Neural progenitor cell (in vitro differentiated cells): ENCODE measurements at regions not wholly inside any gene's neighbourhood (a gene's known extent, or its start where the extent isn't known, plus 50 kb on each side); places are given as distances from the start of the nearest gene placed in this dataset.

ENCODE experiments used
- DNase-seq: peaks from one replicate; pipeline ENCODE4 v3.0.0-alpha.2; 2016; ENCODE audit warnings: low spot score
- H2AFZ ChIP-seq: fragments of 200-600 bp; sonication (generic); replicated peaks from 2 replicates; pipeline ENCODE4 v1.6.1; 2016; ENCODE audit warnings: antibody characterized with exemption
- H3F3A ChIP-seq: fragments of 200-600 bp; sonication (generic); 2 replicates; pipeline ENCODE4 v1.6.1; 2016; ENCODE audit warnings: antibody characterized with exemption, low read depth
- H3K27ac ChIP-seq: fragments of 200-600 bp; sonication (generic); 2 replicates; pipeline ENCODE4 v1.5.1; 2016; ENCODE audit warnings: mild to moderate bottlenecking
- H3K27me3 ChIP-seq: fragments of 200-600 bp; sonication (generic); 2 replicates; pipeline ENCODE4 v1.6.1; 2016; ENCODE audit warnings: mild to moderate bottlenecking, moderate library complexity
- H3K36me3 ChIP-seq: fragments of 200-600 bp; sonication (generic); 2 replicates; pipeline ENCODE4 v1.5.1; 2016
- H3K4me1 ChIP-seq: fragments of 200-600 bp; sonication (generic); 2 replicates; pipeline ENCODE4 v1.6.1; 2016; ENCODE audit warnings: mixed run types
- H3K4me2 ChIP-seq: fragments of 200-600 bp; sonication (generic); 2 replicates; pipeline ENCODE4 v1.6.1; 2016
- H3K4me3 ChIP-seq: fragments of 200-600 bp; sonication (generic); 2 replicates; pipeline ENCODE4 v1.5.1; 2016
- H3K79me2 ChIP-seq: fragments of 200-600 bp; sonication (generic); 2 replicates; pipeline ENCODE4 v1.6.1; 2016; ENCODE audit warnings: low read depth
- H3K9ac ChIP-seq: fragments of 200-600 bp; sonication (generic); 2 replicates; pipeline ENCODE4 v1.6.1; 2016
- H3K9me3 ChIP-seq: fragments of 200-600 bp; sonication (generic); 2 replicates; pipeline ENCODE4 v1.5.1; 2016; ENCODE audit warnings: low read depth
- H4K20me1 ChIP-seq: fragments of 200-600 bp; sonication (generic); 2 replicates; pipeline ENCODE4 v1.6.1; 2016; ENCODE audit warnings: low read depth
- H3K27ac Mint-ChIP-seq: 3 replicates; pipeline ENCODE4 v1.8.0; 2021; ENCODE audit warnings: mixed read lengths
- H3K27me3 Mint-ChIP-seq: 2 replicates; pipeline ENCODE4 v1.8.0; 2022; ENCODE audit warnings: low read depth, mild to moderate bottlenecking, inconsistent platforms, moderate library complexity, mixed read lengths; ENCODE audit not compliant: insufficient read depth
- H3K36me3 Mint-ChIP-seq: 3 replicates; pipeline ENCODE4 v1.8.0; 2021; ENCODE audit warnings: mixed read lengths
- H3K4me1 Mint-ChIP-seq: 3 replicates; pipeline ENCODE4 v1.8.0; 2021; ENCODE audit warnings: mixed read lengths
- H3K4me3 Mint-ChIP-seq: 3 replicates; pipeline ENCODE4 v1.8.0; 2021; ENCODE audit warnings: mild to moderate bottlenecking, moderate library complexity, mixed read lengths
- H3K9me3 Mint-ChIP-seq: 3 replicates; pipeline ENCODE4 v1.8.0; 2020; ENCODE audit warnings: mixed read lengths
- EZH2 ChIP-seq: fragments of 200-600 bp; sonication (generic); IDR thresholded peaks from 2 replicates; pipeline ENCODE4 v1.6.1; 2017; ENCODE audit warnings: antibody characterized with exemption, mild to moderate bottlenecking, moderate library complexity
- EZH2phosphoT487 ChIP-seq: fragments of 200-600 bp; sonication (generic); IDR thresholded peaks from 2 replicates; pipeline ENCODE4 v1.6.1; 2017; ENCODE audit warnings: antibody characterized with exemption
- TF ChIP-seq, protein P1 (sequence below): fragments of 200-600 bp; sonication (generic); IDR thresholded peaks from 2 replicates; pipeline ENCODE4 v1.5.1; 2017; ENCODE audit warnings: antibody characterized with exemption, mild to moderate bottlenecking

DNA sequence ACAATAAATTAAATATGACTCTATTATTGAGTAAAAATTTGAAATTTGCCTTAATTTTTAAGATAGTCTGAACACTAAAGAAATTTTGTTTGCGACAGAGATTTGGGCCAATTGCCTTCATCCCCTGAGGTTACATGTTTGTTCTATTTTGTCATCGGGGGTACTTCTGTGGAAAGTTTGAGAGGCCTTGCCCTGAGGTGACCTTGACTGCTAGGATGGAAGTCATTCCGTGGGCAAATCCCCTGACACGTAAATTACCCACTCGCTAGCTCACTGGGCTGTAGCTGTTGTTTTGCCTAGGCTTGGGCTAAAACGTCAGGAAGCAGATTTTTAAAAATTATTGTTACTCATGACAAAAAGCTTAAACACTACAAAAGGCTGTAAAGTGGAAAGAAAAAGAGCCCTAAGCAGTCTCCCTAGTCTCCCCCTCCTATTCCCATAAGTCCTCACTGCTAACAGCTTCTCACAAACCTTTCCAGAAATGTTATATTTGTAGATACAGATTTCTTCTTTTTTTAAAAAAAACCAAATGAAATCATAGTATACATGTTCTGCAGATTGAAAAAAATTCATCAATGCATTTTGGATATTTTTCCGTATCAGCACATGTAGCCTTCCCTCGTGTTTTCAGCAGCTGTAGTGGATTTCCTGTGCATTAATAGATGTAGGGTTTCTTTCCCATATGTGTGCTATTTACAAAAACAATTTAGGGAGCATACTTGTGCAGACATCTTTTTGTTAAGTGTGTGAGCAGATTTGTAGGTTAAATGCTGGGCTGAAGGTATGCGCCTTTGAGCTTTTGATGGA is 142.7 kb downstream of the MRPS6 start:
- H3K27ac ChIP-seq, result no peak overlapping the region
- no peak for DNase-seq
- no peak overlapping the region for H3K27ac Mint-ChIP-seq
- H3K4me1 Mint-ChIP-seq, result peaks cover 30% of the 10 kb centered on the region
- H3K79me2 ChIP-seq, result no peaks in the 10 kb centered on the region
- H4K20me1 ChIP-seq, result no peaks in the 10 kb centered on the region
- H3K4me1 ChIP-seq, result peaks cover 16% of the 10 kb centered on the region
- TF ChIP-seq, protein P1, sequence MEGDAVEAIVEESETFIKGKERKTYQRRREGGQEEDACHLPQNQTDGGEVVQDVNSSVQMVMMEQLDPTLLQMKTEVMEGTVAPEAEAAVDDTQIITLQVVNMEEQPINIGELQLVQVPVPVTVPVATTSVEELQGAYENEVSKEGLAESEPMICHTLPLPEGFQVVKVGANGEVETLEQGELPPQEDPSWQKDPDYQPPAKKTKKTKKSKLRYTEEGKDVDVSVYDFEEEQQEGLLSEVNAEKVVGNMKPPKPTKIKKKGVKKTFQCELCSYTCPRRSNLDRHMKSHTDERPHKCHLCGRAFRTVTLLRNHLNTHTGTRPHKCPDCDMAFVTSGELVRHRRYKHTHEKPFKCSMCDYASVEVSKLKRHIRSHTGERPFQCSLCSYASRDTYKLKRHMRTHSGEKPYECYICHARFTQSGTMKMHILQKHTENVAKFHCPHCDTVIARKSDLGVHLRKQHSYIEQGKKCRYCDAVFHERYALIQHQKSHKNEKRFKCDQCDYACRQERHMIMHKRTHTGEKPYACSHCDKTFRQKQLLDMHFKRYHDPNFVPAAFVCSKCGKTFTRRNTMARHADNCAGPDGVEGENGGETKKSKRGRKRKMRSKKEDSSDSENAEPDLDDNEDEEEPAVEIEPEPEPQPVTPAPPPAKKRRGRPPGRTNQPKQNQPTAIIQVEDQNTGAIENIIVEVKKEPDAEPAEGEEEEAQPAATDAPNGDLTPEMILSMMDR, result no peak
- TF ChIP-seq EZH2phosphoT487 (no peak), EZH2 (no peak)
- no peak overlapping the region for H3K4me2 ChIP-seq
- peaks cover 8% of the 10 kb centered on the region for H3K9me3 ChIP-seq
- no peak overlapping the region for H2AFZ ChIP-seq
- no peaks in the 10 kb centered on the region for H3K27me3 ChIP-seq
- no peak overlapping the region for H3K4me3 ChIP-seq
- no peak overlapping the region for H3K9ac ChIP-seq
- H3F3A ChIP-seq, result peaks cover 20% of the 10 kb centered on the region
- H3K4me3 Mint-ChIP-seq, result no peak overlapping the region
- peaks cover 9% of the 10 kb centered on the region for H3K36me3 Mint-ChIP-seq
- no peaks in the 10 kb centered on the region for H3K36me3 ChIP-seq
- H3K9me3 Mint-ChIP-seq, result peaks cover 14% of the 10 kb centered on the region
- H3K27me3 Mint-ChIP-seq, result no peaks in the 10 kb centered on the region

DNA sequence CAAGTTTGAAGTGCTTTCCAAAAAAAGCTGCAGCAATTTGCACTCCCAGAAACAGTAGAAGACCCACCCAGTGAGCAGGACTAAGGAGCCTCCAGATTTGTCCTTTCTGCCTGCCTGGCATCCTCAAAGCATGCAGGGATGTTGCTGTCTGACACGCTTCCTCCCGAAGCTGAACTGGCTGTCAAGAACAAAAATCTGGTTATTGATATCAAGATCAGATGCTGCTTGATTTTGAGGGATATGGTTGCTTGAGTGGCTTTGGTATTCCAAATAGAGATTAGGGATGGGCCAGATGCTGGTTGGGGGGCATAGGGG is 143.3 kb downstream of the MRPS6 start:
- Histone ChIP-seq H3K79me2 (no peaks in the 10 kb centered on the region), H4K20me1 (no peaks in the 10 kb centered on the region), H3K4me3 (no peak overlapping the region), H3K9ac (no peak overlapping the region), H2AFZ (no peak overlapping the region), H3K4me1 (peaks cover 16% of the 10 kb centered on the region), H3K27ac (no peak overlapping the region), H3K36me3 (no peaks in the 10 kb centered on the region), H3F3A (peaks cover 20% of the 10 kb centered on the region), H3K9me3 (peaks cover 8% of the 10 kb centered on the region), H3K4me2 (no peak overlapping the region), H3K27me3 (no peaks in the 10 kb centered on the region)
- Mint-ChIP-seq H3K36me3 (peaks cover 12% of the 10 kb centered on the region), H3K27ac (no peak overlapping the region), H3K27me3 (no peaks in the 10 kb centered on the region), H3K4me1 (peaks cover 30% of the 10 kb centered on the region), H3K9me3 (peaks cover 14% of the 10 kb centered on the region), H3K4me3 (no peak overlapping the region)
- TF ChIP-seq EZH2phosphoT487 (no peak), EZH2 (no peak)
- TF ChIP-seq, protein P1, result no peak
- DNase-seq, result no peak

DNA sequence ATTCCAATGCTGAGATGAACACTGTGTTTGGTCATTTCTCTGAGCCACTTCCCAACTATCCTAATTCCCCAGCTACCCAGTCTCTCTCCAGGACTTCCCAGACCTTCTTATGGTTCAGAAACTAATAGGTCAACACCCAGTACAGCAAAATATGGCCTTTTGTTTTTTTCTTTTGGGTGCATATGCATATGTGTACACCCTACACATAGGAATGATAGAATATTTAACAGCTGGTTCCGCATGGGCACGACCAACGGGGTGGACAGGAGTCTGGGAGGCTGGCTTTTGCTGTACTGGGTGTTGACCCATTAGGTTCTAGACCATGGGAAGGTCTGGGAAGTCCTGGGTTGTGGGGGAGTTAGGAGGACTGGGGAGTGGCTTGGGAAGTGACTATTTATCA is 143.9 kb downstream of the MRPS6 start:
- Histone ChIP-seq H3K9me3 (peaks cover 8% of the 10 kb centered on the region), H3K9ac (no peak overlapping the region), H3K27ac (no peak overlapping the region), H3K4me1 (peaks cover 16% of the 10 kb centered on the region), H3K79me2 (no peaks in the 10 kb centered on the region), H3K27me3 (no peaks in the 10 kb centered on the region), H3K4me2 (no peak overlapping the region), H3K4me3 (no peak overlapping the region), H2AFZ (no peak overlapping the region), H4K20me1 (no peaks in the 10 kb centered on the region), H3F3A (peaks cover 20% of the 10 kb centered on the region), H3K36me3 (no peaks in the 10 kb centered on the region)
- Mint-ChIP-seq H3K27me3 (no peaks in the 10 kb centered on the region), H3K36me3 (peaks cover 15% of the 10 kb centered on the region), H3K9me3 (peaks cover 14% of the 10 kb centered on the region), H3K4me3 (no peak overlapping the region), H3K4me1 (peaks cover 30% of the 10 kb centered on the region), H3K27ac (no peak overlapping the region)
- TF ChIP-seq, protein P1, result no peak
- TF ChIP-seq EZH2phosphoT487, result no peak
- no peak for TF ChIP-seq EZH2
- DNase-seq, result no peak
